ENCODE measurements at regions not wholly inside any gene's neighbourhood (a gene's known extent, or its start where the extent isn't known, plus 50 kb on each side); places are given as distances from the start of the nearest gene placed in this dataset.

GRCh38 chr9:75239176-75239575 lies 150.9 kb downstream of the OSTF1 start:
- no peak for TF ChIP-seq POLR2A (IDR thresholded peaks at IDR 0.05; ENCODE audit: borderline replicate concordance, extremely low read depth, insufficient read depth, insufficient read length)
- no peak for TF ChIP-seq SIN3A (IDR thresholded peaks at IDR 0.05; ENCODE audit: low read depth)
- TF ChIP-seq CEBPB (IDR thresholded peaks at IDR 0.05; ENCODE audit: low read depth), result no peak
- TF ChIP-seq, protein P1, sequence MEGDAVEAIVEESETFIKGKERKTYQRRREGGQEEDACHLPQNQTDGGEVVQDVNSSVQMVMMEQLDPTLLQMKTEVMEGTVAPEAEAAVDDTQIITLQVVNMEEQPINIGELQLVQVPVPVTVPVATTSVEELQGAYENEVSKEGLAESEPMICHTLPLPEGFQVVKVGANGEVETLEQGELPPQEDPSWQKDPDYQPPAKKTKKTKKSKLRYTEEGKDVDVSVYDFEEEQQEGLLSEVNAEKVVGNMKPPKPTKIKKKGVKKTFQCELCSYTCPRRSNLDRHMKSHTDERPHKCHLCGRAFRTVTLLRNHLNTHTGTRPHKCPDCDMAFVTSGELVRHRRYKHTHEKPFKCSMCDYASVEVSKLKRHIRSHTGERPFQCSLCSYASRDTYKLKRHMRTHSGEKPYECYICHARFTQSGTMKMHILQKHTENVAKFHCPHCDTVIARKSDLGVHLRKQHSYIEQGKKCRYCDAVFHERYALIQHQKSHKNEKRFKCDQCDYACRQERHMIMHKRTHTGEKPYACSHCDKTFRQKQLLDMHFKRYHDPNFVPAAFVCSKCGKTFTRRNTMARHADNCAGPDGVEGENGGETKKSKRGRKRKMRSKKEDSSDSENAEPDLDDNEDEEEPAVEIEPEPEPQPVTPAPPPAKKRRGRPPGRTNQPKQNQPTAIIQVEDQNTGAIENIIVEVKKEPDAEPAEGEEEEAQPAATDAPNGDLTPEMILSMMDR (IDR thresholded peaks at IDR 0.05 in 2 of 3, conservative IDR thresholded peaks at IDR 0.05 in 1 of 3; ENCODE audit: borderline replicate concordance in 1 of 3, insufficient read depth in 1 of 3, low read depth in 2 of 3, low read length in 2 of 3), result no peak
- no peak for TF ChIP-seq SRF (IDR thresholded peaks at IDR 0.05; ENCODE audit: low read depth)
- TF ChIP-seq POLR2AphosphoS5 (IDR thresholded peaks at IDR 0.05; ENCODE audit: low read depth, low read length), result no peak
